IMR-90 (cell line): ENCODE measurements at regions not wholly inside any gene's neighbourhood (a gene's known extent, or its start where the extent isn't known, plus 50 kb on each side); places are given as distances from the start of the nearest gene placed in this dataset.
A peak's percentile ranks its signal among the peaks of the same experiment; 100 is the strongest.

Experiments used
- ATAC-seq: fragments of 200-7000 bp; cut with Tn5 transposase; 2 replicates; pipeline ENCODE4 v1.9.1; 2020; ENCODE audit warnings: low read depth, mild to moderate bottlenecking, moderate library complexity
- BruUV-seq: library from RNA; stranded (reverse); fragments of 400-500 nt; replicated peaks from 2 replicates; lab custom pipeline; 2021; lab: Mats Ljungman, UMichigan
- CTCF ChIA-PET: fragments of 300-600 bp; formaldehyde crosslinking; extraction: SDS; loops from one replicate; lab custom pipeline; 2021; ENCODE audit warnings: antibody characterized with exemption; lab: Yijun Ruan, JAX
- POLR2A ChIA-PET: fragments of 300-600 bp; sonication (Branson Sonifier 250); formaldehyde crosslinking; loops from one replicate; lab custom pipeline; 2022; ENCODE audit warnings: antibody characterized with exemption; ENCODE audit not compliant: unreplicated experiment; lab: Charles Lee
- DNase-seq: peaks from one replicate; pipeline ENCODE4 v3.0.0; 2013
- H2AFZ ChIP-seq: replicated peaks from 2 replicates; pipeline ENCODE3; 2013; ENCODE audit warnings: low read length, mild to moderate bottlenecking; ENCODE audit not compliant: poor library complexity
- H2AK5ac ChIP-seq: 2 replicates; pipeline ENCODE4 v1.6.1; 2013; ENCODE audit warnings: low read depth, low read length, inconsistent platforms
- H2AK9ac ChIP-seq: replicated peaks from 2 replicates; pipeline ENCODE3; 2013; ENCODE audit warnings: mild to moderate bottlenecking, low read depth, low read length, moderate library complexity; ENCODE audit not compliant: poor library complexity
- H2BK120ac ChIP-seq: 2 replicates; pipeline ENCODE4 v1.6.1; 2013; ENCODE audit warnings: low read depth, low read length, inconsistent platforms
- H2BK15ac ChIP-seq: 3 replicates; pipeline ENCODE4 v1.6.1; 2013; ENCODE audit warnings: low read depth, low read length, inconsistent platforms
- H2BK20ac ChIP-seq: 2 replicates; pipeline ENCODE4 v1.6.1; 2013; ENCODE audit warnings: low read depth, mild to moderate bottlenecking, inconsistent platforms, low read length, moderate library complexity
- H2BK5ac ChIP-seq: 2 replicates; pipeline ENCODE4 v1.6.1; 2013; ENCODE audit warnings: mild to moderate bottlenecking, low read depth, low read length, inconsistent platforms; ENCODE audit not compliant: poor library complexity, severe bottlenecking
- H3K14ac ChIP-seq: replicated peaks from 2 replicates; pipeline ENCODE4 v1.6.1; 2013; ENCODE audit warnings: low read depth, low read length, inconsistent platforms
- H3K18ac ChIP-seq: 2 replicates; pipeline ENCODE4 v1.6.1; 2013; ENCODE audit warnings: low read depth, low read length, control low read depth
- H3K23ac ChIP-seq: 2 replicates; pipeline ENCODE4 v1.6.1; 2013; ENCODE audit warnings: low read depth, low read length, inconsistent platforms
- H3K27ac ChIP-seq: 2 replicates; pipeline ENCODE4 v1.5.1; 2013; ENCODE audit warnings: mild to moderate bottlenecking, control low read depth, low read length; ENCODE audit not compliant: insufficient read depth
- H3K27me3 ChIP-seq: 2 replicates; pipeline ENCODE4 v1.6.1; 2013; ENCODE audit warnings: low read length; ENCODE audit not compliant: control insufficient read depth, insufficient read depth
- H3K36me3 ChIP-seq: 2 replicates; pipeline ENCODE4 v1.6.1; 2013; ENCODE audit warnings: low read length, mixed read lengths; ENCODE audit not compliant: control insufficient read depth, insufficient read depth
- H3K4ac ChIP-seq: 2 replicates; pipeline ENCODE4 v1.6.1; 2013; ENCODE audit warnings: low read depth, low read length, inconsistent platforms
- H3K4me1 ChIP-seq: 2 replicates; pipeline ENCODE4 v1.6.1; 2013; ENCODE audit warnings: low read length, mixed read lengths; ENCODE audit not compliant: control insufficient read depth, insufficient read depth
- H3K4me2 ChIP-seq: 2 replicates; pipeline ENCODE4 v1.6.1; 2013; ENCODE audit warnings: low read depth, mild to moderate bottlenecking, control low read depth, low read length, moderate library complexity
- H3K4me3 ChIP-seq: 2 replicates; pipeline ENCODE4 v1.5.1; 2013; ENCODE audit warnings: low read depth, mild to moderate bottlenecking, control low read depth, low read length, moderate library complexity; ENCODE audit not compliant: insufficient read depth
- H3K56ac ChIP-seq: 2 replicates; pipeline ENCODE4 v1.6.1; 2013; ENCODE audit warnings: low read length, inconsistent platforms; ENCODE audit not compliant: insufficient read depth; ENCODE audit errors: extremely low read depth
- H3K79me1 ChIP-seq, 2 experiments: 2 replicates each; pipeline ENCODE4 v1.6.1; 2013; ENCODE audit warnings: low read length in 2 of 2, inconsistent platforms in 1 of 2, low read depth in 1 of 2
- H3K9ac ChIP-seq: 2 replicates; pipeline ENCODE4 v1.6.1; 2013; ENCODE audit warnings: low read depth, low read length, control low read depth
- H3K9me1 ChIP-seq: 2 replicates; pipeline ENCODE4 v1.6.1; 2013; ENCODE audit warnings: low read length, inconsistent platforms; ENCODE audit not compliant: insufficient read depth
- H3K9me3 ChIP-seq: 2 replicates; pipeline ENCODE4 v1.6.1; 2013; ENCODE audit warnings: low read length; ENCODE audit not compliant: control insufficient read depth, insufficient read depth
- H4K20me1 ChIP-seq: 2 replicates; pipeline ENCODE4 v1.6.1; 2013; ENCODE audit warnings: low read length, inconsistent platforms; ENCODE audit not compliant: insufficient read depth
- H4K5ac ChIP-seq: 2 replicates; pipeline ENCODE4 v1.6.1; 2013; ENCODE audit warnings: mild to moderate bottlenecking, low read depth, low read length, control low read depth
- H4K8ac ChIP-seq, 2 experiments: 2 replicates each; pipeline ENCODE4 v1.6.1; 2013; ENCODE audit warnings: low read depth in 2 of 2, low read length in 2 of 2, control low read depth in 1 of 2, inconsistent platforms in 1 of 2
- H4K91ac ChIP-seq: 2 replicates; pipeline ENCODE4 v1.6.1; 2013; ENCODE audit warnings: low read depth, low read length, inconsistent platforms; ENCODE audit not compliant: insufficient read depth
- MXI1 ChIP-seq: IDR thresholded peaks from 2 replicates; pipeline ENCODE4 v1.6.1; 2012; ENCODE audit warnings: low read depth, mild to moderate bottlenecking, low read length, moderate library complexity, borderline replicate concordance
- RFX5 ChIP-seq: IDR thresholded peaks from 2 replicates; pipeline ENCODE4 v1.8.0; 2012; ENCODE audit warnings: low read depth, mild to moderate bottlenecking, low read length, moderate library complexity
- SMC3 ChIP-seq: fragments of 150-350 bp; IDR thresholded peaks from 2 replicates; pipeline ENCODE4 v1.6.1; 2016; ENCODE audit warnings: low read depth, mild to moderate bottlenecking, antibody characterized with exemption, low read length, moderate library complexity
- WGBS, 2 experiments: methylation state at CpG; one replicate each; pipeline versions ENCODE4 v1.1.5 to v1.1.7; 2013; ENCODE audit warnings: missing lambda C conversion rate in 2 of 2; ENCODE audit not compliant: insufficient read length in 1 of 2; ENCODE audit errors: extremely low coverage in 2 of 2; 5-methylcytosine and 5-hydroxymethylcytosine counted together
- dilution Hi-C: fragments of 300-500 bp; cut with HindIII; formaldehyde crosslinking; loops from one replicate; pipeline ENCODE4 v1.14.3; 2018; ENCODE audit warnings: low sequenced_read_pairs; ENCODE audit not compliant: unreplicated experiment
- in situ Hi-C: fragments of 300-500 bp; cut with MboI; formaldehyde crosslinking; loops from 3 replicates; pipeline ENCODE4 v1.14.3; 2019; ENCODE audit warnings: low sequenced_read_pairs, inconsistent platforms, mixed read lengths
- intact Hi-C: fragments of 100-400 bp; cut with micrococcal nuclease; formaldehyde crosslinking; loops from 2 replicates; pipeline ENCODE4 v1.10.0; 2022

GRCh38 chr20:4490606-4491280 is 195.5 kb upstream of the PRNP start:
- dilution Hi-C loops, result no loop called here
- CTCF ChIA-PET, result interaction anchor here (0.5 to 0.9 kb wide), 3 partner anchors 13 to 1647 kb away, joined by 3 to 4 read pairs (median 3); no protein-coding TSS in a partner anchor

More at GRCh38 chr20:4490606-4491280, 195.5 kb upstream of the PRNP start:
- H4K8ac ChIP-seq, result peak overlapping the region in 1 of 2 experiments; percentile 7; a peak in 1 of 4 replicates
- H3K18ac ChIP-seq, result no peak overlapping the region
- H3K79me1 ChIP-seq, result no peaks in the 10 kb centered on the region
- H2AFZ ChIP-seq, result peak overlapping the region; percentile 49
- POLR2A ChIA-PET, result no interaction called here
- H3K23ac ChIP-seq, result 0 out of 2 replicates have a peak overlapping the region, but pooled peaks have one; percentile 11
- peak overlapping the region; percentile 8; the same call in 1 of the 2 replicates for H4K91ac ChIP-seq
- H3K4me2 ChIP-seq, result no peak overlapping the region
- H3K27me3 ChIP-seq, result no peaks in the 10 kb centered on the region
- H3K9me3 ChIP-seq, result no peaks in the 10 kb centered on the region
- H3K36me3 ChIP-seq, result no peaks in the 10 kb centered on the region
- H3K14ac ChIP-seq, result peak overlapping the region; percentile 55
- no peak overlapping the region for H3K4me3 ChIP-seq
- peak overlapping the region; percentile 47; the same call in 1 of the 2 replicates for H2BK120ac ChIP-seq
- 30% methylated on average over 2 of the region's 6 CpGs; no CpG with 5 or more reads in 1 of the 2 experiments for WGBS, 2 experiments
- ATAC-seq, result peak; percentile 52
- no peak for TF ChIP-seq RFX5
- no peak for TF ChIP-seq MXI1
- no peak for TF ChIP-seq SMC3
- BruUV-seq, result no TSS peak
- no peak overlapping the region for H3K56ac ChIP-seq
- H2AK9ac ChIP-seq, result no peak overlapping the region
- peak overlapping the region; percentile 31; the same call in 1 of the 3 replicates for H2BK15ac ChIP-seq
- H3K9me1 ChIP-seq, result 0 out of 2 replicates have a peak, but pooled peaks cover 6% of the 10 kb centered on the region
- peak overlapping the region; percentile 49 for H3K4ac ChIP-seq
- H2BK5ac ChIP-seq, result no peak overlapping the region
- peak; percentile 41 for DNase-seq
- H3K4me1 ChIP-seq, result peaks cover 17% of the 10 kb centered on the region
- H2BK20ac ChIP-seq, result peak overlapping the region; percentile 37; the same call in 1 of the 2 replicates
- in situ Hi-C loops, result no loop called here
- H4K5ac ChIP-seq, result peak overlapping the region; percentile 9; the same call in 1 of the 2 replicates
- H2AK5ac ChIP-seq, result peak overlapping the region; percentile 49; the same call in 1 of the 2 replicates
- intact Hi-C loops, result loop anchor here (2.0 kb wide), 1 partner anchor 40 kb away; no protein-coding TSS in a partner anchor
- H3K27ac ChIP-seq, result no peak overlapping the region
- H3K9ac ChIP-seq, result no peak overlapping the region
- no peaks in the 10 kb centered on the region for H4K20me1 ChIP-seq
